ENCODE measurements at regions not wholly inside any gene's neighbourhood (a gene's known extent, or its start where the extent isn't known, plus 50 kb on each side); places are given as distances from the start of the nearest gene placed in this dataset.
A peak's percentile ranks its signal among the peaks of the same experiment; 100 is the strongest.

- no peak for DNase-seq
Observed at GRCh38 chr21:17976691-17977090, 157.5 kb upstream of the C21orf91 start.

DNA sequence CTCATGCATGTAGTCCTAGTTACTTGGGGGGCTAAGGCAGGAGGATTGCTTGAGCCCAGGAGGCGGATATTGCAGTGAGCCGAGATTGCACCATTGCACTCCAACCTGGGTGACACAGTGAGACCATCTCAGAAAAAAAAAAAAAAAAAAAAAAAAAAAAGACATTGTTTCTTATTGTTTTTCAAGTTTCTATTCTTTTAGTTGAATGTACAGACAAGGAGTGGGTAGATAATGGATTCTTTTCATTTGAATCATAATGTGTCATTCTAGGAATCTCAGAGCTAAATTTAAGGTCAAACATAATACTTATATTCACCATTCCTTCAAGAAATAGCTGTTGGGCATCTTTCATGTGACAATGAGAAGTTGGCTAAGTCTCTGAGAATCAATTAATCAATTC, 157.0 kb upstream of the C21orf91 start:
- DNase-seq: no peak

DNA sequence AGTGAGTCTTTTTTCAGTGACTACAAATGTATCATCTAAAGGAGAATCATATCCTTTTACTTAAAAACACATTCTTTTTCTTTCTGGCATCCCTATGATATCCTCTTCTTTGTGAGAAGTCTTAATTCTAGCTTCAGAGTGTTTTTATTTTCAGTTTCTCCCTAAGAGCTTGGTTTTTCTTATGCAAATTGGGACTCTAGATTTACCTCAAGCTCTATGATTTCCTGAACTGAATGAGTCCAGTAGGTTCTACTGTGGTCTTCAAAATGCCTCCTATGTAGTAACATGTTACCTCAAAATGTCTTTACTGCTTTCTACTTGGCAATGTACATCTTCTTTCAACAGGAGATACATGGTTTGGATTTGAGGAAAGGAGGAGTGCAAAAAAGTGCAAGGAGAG, 148.2 kb upstream of the C21orf91 start:
- DNase-seq: no peak

DNA sequence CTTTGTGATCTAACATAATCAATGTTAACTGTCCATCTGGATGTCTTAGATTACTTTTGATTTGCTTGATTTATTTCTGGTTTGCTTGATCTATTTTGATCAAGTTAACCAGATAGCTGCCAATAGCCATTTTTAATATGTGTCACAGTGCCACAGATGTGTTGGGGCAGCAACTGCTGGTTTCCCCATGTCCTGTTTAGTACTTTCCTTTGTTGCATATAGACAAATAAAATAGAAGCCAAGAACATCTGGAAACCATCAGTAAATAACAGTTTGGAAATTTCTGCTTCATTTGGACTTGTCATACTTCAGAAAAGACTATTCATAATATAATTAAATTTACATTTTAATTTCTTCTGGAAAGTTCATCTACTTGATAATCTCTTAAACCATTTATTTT, 145.6 kb upstream of the C21orf91 start:
- DNase-seq: no peak

- DNase-seq: no peak
Observed at GRCh38 chr21:17964199-17964598, 145.0 kb upstream of the C21orf91 start.

GRCh38 chr21:17950591-17950990, 131.4 kb upstream of the C21orf91 start:
- no peak for DNase-seq

DNA sequence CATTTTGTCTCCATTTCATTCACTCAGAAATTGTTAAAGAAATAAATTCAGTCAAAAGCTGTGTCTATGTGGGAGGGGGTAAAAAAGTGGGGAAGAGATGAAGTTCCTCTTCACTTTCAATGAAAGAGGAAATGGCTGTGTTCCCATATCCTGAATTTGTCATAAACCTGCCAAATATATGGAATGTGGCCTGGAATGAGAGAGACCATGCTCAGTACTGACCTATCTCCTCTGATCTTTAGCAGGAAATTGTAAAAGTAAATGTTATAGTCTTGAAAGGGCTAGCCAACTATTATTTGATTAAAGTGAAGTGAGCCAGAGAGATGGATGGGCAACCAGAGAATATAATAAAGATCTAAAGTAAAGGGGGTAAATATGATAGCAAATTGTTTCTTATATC, 130.3 kb upstream of the C21orf91 start:
- DNase-seq: no peak

GRCh38 chr21:17947531-17947930, 128.4 kb upstream of the C21orf91 start:
- DNase-seq: no peak

DNA sequence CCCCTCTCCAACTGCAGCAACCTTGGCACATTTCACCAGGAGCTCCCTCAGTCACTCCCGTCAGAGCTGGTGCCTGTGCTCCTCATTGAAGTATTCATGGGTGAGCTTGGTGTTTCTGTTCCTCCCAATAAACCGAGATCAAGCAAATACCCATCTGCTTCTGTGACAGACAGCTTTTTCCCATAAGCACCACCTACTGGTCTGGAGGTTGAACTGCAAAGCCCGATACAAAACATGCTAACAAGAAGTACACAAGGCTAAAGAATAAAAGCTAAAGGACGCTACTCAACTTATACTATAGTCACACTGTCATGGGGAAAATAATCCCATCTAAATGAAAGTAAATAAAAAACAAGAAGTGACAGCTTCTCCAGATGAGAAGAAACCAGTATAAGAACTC, 111.9 kb upstream of the C21orf91 start:
- DNase-seq: no peak

GRCh38 chr21:17930093-17930492, 110.9 kb upstream of the C21orf91 start:
- DNase-seq: no peak

GRCh38 chr21:17929510-17929909, 110.4 kb upstream of the C21orf91 start:
- DNase-seq: no peak

GRCh38 chr21:17925899-17926298, 106.7 kb upstream of the C21orf91 start:
- no peak for DNase-seq

GRCh38 chr21:17925000-17925610, 105.9 kb upstream of the C21orf91 start:
- DNase-seq: peak; percentile 65

- no peak for DNase-seq
Observed at GRCh38 chr21:17921579-17922530, 102.7 kb upstream of the C21orf91 start.

GRCh38 chr21:17915976-17916375, 96.8 kb upstream of the C21orf91 start:
- no peak for DNase-seq

GRCh38 chr21:17911628-17912027, 92.5 kb upstream of the C21orf91 start:
- no peak for DNase-seq

- no peak for DNase-seq
Observed at GRCh38 chr21:17903929-17904639, 84.9 kb upstream of the C21orf91 start.

GRCh38 chr21:17903029-17903806, 84.1 kb upstream of the C21orf91 start:
- DNase-seq: no peak

DNA sequence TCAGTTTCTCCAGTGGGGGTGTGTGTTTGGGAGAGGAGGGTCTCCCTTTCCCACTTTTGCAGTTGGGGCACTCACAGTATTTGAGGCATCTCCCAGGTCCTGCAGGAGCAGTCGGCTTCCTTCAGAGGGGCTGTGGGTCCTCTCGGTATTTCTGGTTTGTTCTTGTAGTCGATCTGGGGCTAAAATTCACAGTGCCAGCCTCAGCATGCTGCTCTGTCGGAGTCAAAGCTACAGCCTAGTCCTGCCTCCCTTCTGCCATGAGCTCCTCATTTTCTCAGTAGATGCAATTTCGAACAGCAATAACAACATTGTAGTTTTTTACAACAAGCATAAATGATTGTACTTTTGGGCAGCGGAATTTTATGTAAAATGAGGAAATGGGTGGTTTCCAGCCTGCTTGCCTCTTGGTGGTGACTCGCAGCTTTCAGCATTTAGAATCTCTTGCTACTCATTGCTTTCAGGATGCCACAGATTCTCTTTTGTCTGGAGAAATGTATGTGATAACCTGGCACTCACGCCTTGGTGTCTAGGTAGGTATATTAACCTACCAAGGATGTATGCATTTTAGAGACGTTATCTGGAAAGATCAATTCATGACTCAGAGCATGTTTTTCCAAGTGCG, 82.4 kb upstream of the C21orf91 start:
- no peak for DNase-seq

DNA sequence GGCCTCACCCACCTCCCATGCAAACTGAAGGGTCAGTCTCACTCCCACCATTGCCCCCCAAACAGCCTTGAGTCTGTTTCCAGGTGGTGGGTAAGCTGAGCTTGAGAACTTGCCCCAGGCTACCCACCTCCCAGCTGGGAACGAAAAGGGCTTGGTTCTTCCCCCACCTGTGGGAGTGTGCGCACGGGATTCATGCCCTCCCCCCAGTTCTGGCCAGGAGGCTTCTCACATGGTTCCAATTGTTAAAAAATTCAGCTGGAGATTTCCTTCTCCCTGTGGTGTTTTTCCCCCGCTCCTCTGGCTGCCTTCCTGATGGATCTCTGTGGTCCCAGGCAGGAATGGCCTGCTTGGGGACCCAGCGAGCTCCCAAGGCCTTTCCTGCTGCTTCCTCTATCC, 81.8 kb upstream of the C21orf91 start:
- peak; percentile 26 for DNase-seq

DNA sequence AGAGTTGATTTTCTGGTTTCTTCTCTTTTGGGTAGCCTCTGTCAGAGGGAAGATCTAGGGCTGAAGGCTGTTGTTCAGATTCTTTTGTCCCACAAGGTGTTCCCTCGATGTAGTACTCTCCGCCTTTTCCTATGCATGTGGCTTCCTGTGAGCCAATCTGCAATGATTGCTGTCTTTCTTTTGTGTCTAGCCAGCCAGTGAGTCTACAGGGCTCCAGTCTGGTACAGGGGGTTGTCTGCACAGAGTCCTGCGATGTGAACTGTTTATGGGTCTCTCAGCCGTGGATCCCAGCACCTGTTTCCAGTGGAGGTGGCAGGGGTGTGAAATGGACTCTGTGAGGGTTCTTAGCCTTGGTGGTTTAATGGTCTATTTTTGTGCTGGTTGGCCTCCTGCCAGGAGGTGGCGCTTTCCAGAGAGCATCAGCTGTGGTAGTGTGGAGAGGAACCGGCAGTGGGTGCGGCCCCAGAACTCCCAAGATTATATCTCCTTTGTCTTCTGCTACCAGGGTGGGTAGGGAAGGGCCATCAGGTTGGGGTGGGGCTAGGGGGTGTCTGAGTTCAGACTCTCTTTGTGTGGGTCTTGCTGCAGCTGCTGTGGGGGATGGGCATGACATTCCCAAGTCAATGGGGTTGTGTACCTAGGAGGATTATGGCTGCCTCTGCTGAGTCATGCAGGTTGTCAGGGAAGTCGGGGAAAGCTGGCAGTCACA, 81.3 kb upstream of the C21orf91 start:
- peak; percentile 39 for DNase-seq

- DNase-seq: no peak
Observed at GRCh38 chr21:17889171-17889570, 70.0 kb upstream of the C21orf91 start.
